ENCODE measurements at regions not wholly inside any gene's neighbourhood (a gene's known extent, or its start where the extent isn't known, plus 50 kb on each side); places are given as distances from the start of the nearest gene placed in this dataset.

DNA sequence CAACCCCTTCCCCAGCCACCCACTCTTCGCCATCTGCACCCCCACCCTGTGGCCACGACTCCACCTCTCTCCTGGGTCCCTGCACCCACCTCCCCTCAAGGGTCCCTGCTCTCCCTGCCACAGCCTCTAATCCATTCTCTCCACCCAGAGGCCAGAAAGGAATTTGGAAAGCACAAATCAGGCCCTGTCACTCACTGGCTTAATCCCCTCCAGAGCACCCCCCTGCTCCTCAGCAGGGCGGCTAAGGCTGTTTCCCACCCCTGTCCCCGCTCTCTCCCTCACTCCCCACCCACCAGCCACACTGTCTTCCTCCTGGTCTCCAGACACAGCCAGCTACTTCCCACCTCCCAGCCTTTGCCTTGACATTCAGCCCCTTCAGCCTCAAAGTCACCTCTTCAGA is 150.0 kb upstream of the LINGO1 start:
- Histone ChIP-seq H3K79me2 (ENCODE audit: low read length) (no peaks in the 10 kb centered on the region), H4K20me1 (ENCODE audit: insufficient read depth, low read length) (no peaks in the 10 kb centered on the region), H3K9me2 (replicated peaks; ENCODE audit: insufficient read depth, low read length) (no peaks in the 10 kb centered on the region), H3K4me3 (ENCODE audit: low read length) (no peak overlapping the region), H3K27me3 (replicated peaks; ENCODE audit: insufficient read depth, low read length) (peaks cover 21% of the 10 kb centered on the region), H3K36me3 (replicated peaks; ENCODE audit: insufficient read depth, low read length) (no peaks in the 10 kb centered on the region), H3K4me1 (ENCODE audit: low read length) (no peaks in the 10 kb centered on the region), H3K27ac (ENCODE audit: low read length) (no peak overlapping the region), H2AFZ (ENCODE audit: low read length) (no peak overlapping the region), H3K9me3 (replicated peaks; ENCODE audit: insufficient read depth, low read length) (no peaks in the 10 kb centered on the region), H3F3A (ENCODE audit: insufficient read depth, low read length) (no peaks in the 10 kb centered on the region), H3K4me2 (ENCODE audit: low read depth, low read length) (no peak overlapping the region), H3K9ac (ENCODE audit: low read length) (no peak overlapping the region)
- DNase-seq = no peak
- TF ChIP-seq, protein P1, sequence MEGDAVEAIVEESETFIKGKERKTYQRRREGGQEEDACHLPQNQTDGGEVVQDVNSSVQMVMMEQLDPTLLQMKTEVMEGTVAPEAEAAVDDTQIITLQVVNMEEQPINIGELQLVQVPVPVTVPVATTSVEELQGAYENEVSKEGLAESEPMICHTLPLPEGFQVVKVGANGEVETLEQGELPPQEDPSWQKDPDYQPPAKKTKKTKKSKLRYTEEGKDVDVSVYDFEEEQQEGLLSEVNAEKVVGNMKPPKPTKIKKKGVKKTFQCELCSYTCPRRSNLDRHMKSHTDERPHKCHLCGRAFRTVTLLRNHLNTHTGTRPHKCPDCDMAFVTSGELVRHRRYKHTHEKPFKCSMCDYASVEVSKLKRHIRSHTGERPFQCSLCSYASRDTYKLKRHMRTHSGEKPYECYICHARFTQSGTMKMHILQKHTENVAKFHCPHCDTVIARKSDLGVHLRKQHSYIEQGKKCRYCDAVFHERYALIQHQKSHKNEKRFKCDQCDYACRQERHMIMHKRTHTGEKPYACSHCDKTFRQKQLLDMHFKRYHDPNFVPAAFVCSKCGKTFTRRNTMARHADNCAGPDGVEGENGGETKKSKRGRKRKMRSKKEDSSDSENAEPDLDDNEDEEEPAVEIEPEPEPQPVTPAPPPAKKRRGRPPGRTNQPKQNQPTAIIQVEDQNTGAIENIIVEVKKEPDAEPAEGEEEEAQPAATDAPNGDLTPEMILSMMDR (IDR thresholded peaks at IDR 0.05; ENCODE audit: low read length) = no peak
- TF ChIP-seq EZH2 (optimal IDR thresholded peaks at IDR 0.05; ENCODE audit: low read depth, low read length) = no peak
- TF ChIP-seq EZH2phosphoT487 (IDR thresholded peaks at IDR 0.05; ENCODE audit: low read length) = no peak

DNA sequence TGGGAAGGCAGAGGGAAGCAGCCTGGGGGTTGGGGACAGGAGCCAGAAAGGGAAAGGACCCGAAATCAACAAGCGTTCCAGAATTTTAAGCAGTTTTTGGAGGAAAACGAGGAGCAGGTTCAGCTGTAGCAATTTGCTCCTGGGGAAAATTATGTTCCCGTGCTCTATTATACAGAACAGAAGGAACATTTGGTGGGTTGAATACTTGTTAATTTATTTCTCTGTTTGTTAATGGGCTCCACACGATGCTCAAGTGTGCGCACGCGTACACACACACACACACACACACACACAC is 149.2 kb upstream of the LINGO1 start:
- Histone ChIP-seq H3K36me3 (replicated peaks; ENCODE audit: insufficient read depth, low read length) (no peaks in the 10 kb centered on the region), H3K79me2 (ENCODE audit: low read length) (no peaks in the 10 kb centered on the region), H4K20me1 (ENCODE audit: insufficient read depth, low read length) (no peaks in the 10 kb centered on the region), H3K9me3 (replicated peaks; ENCODE audit: insufficient read depth, low read length) (no peaks in the 10 kb centered on the region), H2AFZ (ENCODE audit: low read length) (no peak overlapping the region), H3K4me3 (ENCODE audit: low read length) (no peak overlapping the region), H3K27me3 (replicated peaks; ENCODE audit: insufficient read depth, low read length) (peaks cover 21% of the 10 kb centered on the region), H3K9me2 (replicated peaks; ENCODE audit: insufficient read depth, low read length) (no peaks in the 10 kb centered on the region), H3K4me2 (ENCODE audit: low read depth, low read length) (no peak overlapping the region), H3F3A (ENCODE audit: insufficient read depth, low read length) (no peaks in the 10 kb centered on the region), H3K27ac (ENCODE audit: low read length) (no peak overlapping the region), H3K9ac (ENCODE audit: low read length) (no peak overlapping the region), H3K4me1 (ENCODE audit: low read length) (no peaks in the 10 kb centered on the region)
- DNase-seq = no peak
- TF ChIP-seq EZH2 (optimal IDR thresholded peaks at IDR 0.05; ENCODE audit: low read depth, low read length) = no peak
- TF ChIP-seq EZH2phosphoT487 (IDR thresholded peaks at IDR 0.05; ENCODE audit: low read length) = no peak
- TF ChIP-seq, protein P1 (IDR thresholded peaks at IDR 0.05; ENCODE audit: low read length) = no peak

DNA sequence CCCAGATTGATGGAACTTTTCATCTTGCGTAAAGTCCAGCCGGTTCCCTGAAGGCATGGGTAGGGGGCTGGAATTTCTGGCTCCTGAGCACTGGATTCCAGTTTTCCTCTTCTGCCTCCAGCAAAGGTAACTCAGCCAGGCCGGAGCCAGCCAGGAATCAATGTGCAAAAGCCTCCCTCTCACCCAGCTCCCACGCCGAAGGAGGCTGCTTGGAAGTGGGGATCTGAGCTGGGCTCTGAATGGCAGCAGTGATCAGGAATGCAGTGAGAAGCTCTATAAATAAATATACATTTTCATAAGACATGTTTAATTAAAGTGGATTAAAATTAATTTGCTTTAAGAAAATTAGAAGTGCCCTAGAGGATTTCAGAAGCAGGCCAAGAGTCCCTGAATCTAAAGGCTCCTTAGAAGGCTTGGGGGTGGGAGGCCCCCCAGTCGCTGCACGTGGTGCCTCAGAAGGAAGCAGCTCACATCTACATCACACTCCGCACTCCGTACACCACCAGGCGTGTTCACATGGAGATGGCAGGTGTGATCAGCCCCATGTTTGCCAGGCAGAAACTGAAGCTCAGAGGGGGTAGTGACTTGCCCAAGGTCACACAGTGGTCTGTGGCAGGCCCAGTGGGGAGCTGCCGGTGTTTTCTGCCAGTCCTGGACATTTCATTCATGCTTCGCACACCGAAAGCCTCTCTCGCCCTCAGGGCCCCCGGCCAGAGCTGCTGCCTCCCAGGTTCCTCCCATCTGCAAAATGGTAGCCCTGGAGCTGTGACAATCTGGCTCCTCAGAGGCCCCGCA is 148.6 kb upstream of the LINGO1 start:
- Histone ChIP-seq H3K79me2 (ENCODE audit: low read length) (no peaks in the 10 kb centered on the region), H4K20me1 (ENCODE audit: insufficient read depth, low read length) (no peaks in the 10 kb centered on the region), H3K9ac (ENCODE audit: low read length) (no peak overlapping the region), H2AFZ (ENCODE audit: low read length) (no peak overlapping the region), H3K9me2 (replicated peaks; ENCODE audit: insufficient read depth, low read length) (no peaks in the 10 kb centered on the region), H3K27ac (ENCODE audit: low read length) (no peak overlapping the region), H3K4me1 (ENCODE audit: low read length) (no peaks in the 10 kb centered on the region), H3K27me3 (replicated peaks; ENCODE audit: insufficient read depth, low read length) (peaks cover 21% of the 10 kb centered on the region), H3K9me3 (replicated peaks; ENCODE audit: insufficient read depth, low read length) (no peaks in the 10 kb centered on the region), H3K36me3 (replicated peaks; ENCODE audit: insufficient read depth, low read length) (no peaks in the 10 kb centered on the region), H3K4me2 (ENCODE audit: low read depth, low read length) (no peak overlapping the region), H3K4me3 (ENCODE audit: low read length) (no peak overlapping the region), H3F3A (ENCODE audit: insufficient read depth, low read length) (no peaks in the 10 kb centered on the region)
- no peak for DNase-seq
- no peak for TF ChIP-seq EZH2 (optimal IDR thresholded peaks at IDR 0.05; ENCODE audit: low read depth, low read length)
- TF ChIP-seq EZH2phosphoT487 (IDR thresholded peaks at IDR 0.05; ENCODE audit: low read length) = no peak
- TF ChIP-seq, protein P1 (IDR thresholded peaks at IDR 0.05; ENCODE audit: low read length) = no peak

Data from MM.1S (cell line).